ENCODE measurements at regions not wholly inside any gene's neighbourhood (a gene's known extent, or its start where the extent isn't known, plus 50 kb on each side); places are given as distances from the start of the nearest gene placed in this dataset.

DNA sequence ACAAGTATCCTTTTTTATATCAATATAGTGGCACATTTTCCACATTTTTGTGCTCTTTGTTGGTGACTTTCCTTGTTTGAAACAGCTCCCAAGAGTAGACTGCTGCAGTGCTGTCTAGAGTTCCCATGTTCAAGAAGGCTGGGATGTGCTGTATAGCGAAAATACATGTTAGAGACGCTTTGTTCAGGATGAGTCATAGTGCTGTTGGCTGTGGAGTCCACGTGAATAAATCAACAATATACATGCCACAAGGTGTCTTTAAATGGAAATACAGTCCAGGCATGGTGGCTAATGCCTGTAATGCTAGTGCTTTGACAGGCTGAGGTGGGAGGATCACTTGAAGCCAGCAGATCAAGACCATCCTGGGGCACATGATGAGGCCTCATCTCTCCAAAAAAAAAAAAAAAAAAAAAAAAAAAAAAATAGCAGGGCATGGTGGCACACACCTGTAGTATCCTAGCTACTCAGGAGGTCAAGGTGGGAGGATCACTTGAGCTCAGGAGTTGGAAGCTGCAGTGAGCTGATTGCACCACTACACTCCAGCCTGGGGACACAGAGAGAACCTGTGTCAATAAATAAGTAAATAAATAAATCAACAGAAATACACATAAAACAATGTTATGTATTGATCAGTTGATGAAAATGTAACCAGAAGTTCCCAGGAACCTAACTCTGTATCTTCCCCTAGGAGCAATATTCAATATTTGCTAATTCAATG is 256.8 kb upstream of the STS start:
- in situ Hi-C loops (cut with MboI; ENCODE audit: low pct_unique_long_range_greater_than_20kb, low sequenced_read_pairs, unreplicated experiment): no loop called here
- no peak for TF ChIP-seq CTCF (IDR thresholded peaks at IDR 0.05; ENCODE audit: extremely low read depth, insufficient read depth, missing control alignments)
- DNase-seq (ENCODE audit: low spot score): no peak

GRCh38 chrX:6885909-6886308 is 261.6 kb upstream of the STS start:
- in situ Hi-C loops (cut with MboI; ENCODE audit: low pct_unique_long_range_greater_than_20kb, low sequenced_read_pairs, unreplicated experiment): no loop called here
- TF ChIP-seq CTCF (IDR thresholded peaks at IDR 0.05; ENCODE audit: extremely low read depth, insufficient read depth, missing control alignments): no peak
- DNase-seq (ENCODE audit: low spot score): no peak

- no peak for DNase-seq (ENCODE audit: low spot score)
- TF ChIP-seq CTCF (IDR thresholded peaks at IDR 0.05; ENCODE audit: extremely low read depth, insufficient read depth, missing control alignments): no peak
- in situ Hi-C loops (cut with MboI; ENCODE audit: low pct_unique_long_range_greater_than_20kb, low sequenced_read_pairs, unreplicated experiment): no loop called here
These were observed 262.1 kb upstream of the STS start for GRCh38 chrX:6885396-6885795.

DNA sequence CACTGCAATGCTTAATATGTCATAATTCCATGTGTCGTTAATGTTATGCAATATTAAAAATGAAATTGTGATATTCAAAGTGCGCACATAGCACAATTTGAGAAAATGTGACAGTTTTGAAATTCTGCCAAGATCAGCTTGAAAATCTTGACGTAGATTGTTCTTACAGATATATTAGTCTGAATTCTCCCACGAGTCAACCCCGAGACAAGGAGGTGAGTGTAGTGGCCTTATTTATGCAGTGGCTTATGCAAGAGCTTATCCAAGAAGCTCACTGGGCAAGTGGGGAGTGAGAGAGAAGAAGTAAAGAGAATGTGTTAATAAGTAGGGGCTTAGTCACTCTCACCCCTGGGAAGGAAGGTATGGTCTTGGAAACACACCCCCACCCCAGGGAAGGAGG is 286.1 kb upstream of the STS start:
- in situ Hi-C loops (cut with MboI; ENCODE audit: low pct_unique_long_range_greater_than_20kb, low sequenced_read_pairs, unreplicated experiment): no loop called here
- DNase-seq (ENCODE audit: low spot score): no peak
- TF ChIP-seq CTCF (IDR thresholded peaks at IDR 0.05; ENCODE audit: extremely low read depth, insufficient read depth, missing control alignments): no peak

- no peak for TF ChIP-seq CTCF (IDR thresholded peaks at IDR 0.05; ENCODE audit: extremely low read depth, insufficient read depth, missing control alignments)
- no peak for DNase-seq (ENCODE audit: low spot score)
- in situ Hi-C loops (cut with MboI; ENCODE audit: low pct_unique_long_range_greater_than_20kb, low sequenced_read_pairs, unreplicated experiment): no loop called here
These were observed 289.8 kb upstream of the STS start for GRCh38 chrX:6857749-6858148.

DNA sequence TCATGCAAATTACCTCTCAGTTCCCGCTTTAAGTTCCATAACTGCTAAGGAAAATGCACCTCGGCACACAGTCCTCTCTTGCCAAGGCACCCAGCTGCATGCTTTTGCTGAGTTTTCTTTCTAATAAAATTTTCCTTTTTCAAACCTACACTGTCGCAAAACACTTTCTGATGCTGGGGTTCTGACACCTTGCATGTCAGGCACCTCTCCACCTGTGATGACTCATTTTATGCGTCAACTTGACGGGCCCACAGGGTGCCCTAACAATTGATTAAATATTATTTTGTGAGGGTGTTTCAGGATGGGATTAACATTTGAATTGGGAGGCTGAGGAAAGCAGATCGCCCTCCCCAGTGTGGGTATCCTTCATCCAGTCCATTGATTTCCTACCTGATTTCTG is 291.0 kb upstream of the STS start:
- in situ Hi-C loops (cut with MboI; ENCODE audit: low pct_unique_long_range_greater_than_20kb, low sequenced_read_pairs, unreplicated experiment): no loop called here
- DNase-seq (ENCODE audit: low spot score): no peak
- TF ChIP-seq CTCF (IDR thresholded peaks at IDR 0.05; ENCODE audit: extremely low read depth, insufficient read depth, missing control alignments): no peak

Data from GM13977 (cell line).